Left lung (tissue), 4 donors: ENCODE measurements at regions not wholly inside any gene's neighbourhood (a gene's known extent, or its start where the extent isn't known, plus 50 kb on each side); places are given as distances from the start of the nearest gene placed in this dataset.

Source experiments
- ATAC-seq: fragments of 200-7000 bp; cut with Tn5 transposase; one replicate; pipeline ENCODE4 v1.9.1; 2020; ENCODE audit warnings: moderate library complexity
- DNase-seq, 4 donors: peaks; one replicate each; pipeline ENCODE4 v3.0.0-alpha.2; 2013 to 2020
- H3K27ac ChIP-seq, 2 donors: fragments of 200-600 bp; sonication (generic) in 1 of 2; one replicate each; pipeline versions ENCODE4 v1.5.0 to v1.8.0; 2020 to 2021
- H3K27me3 ChIP-seq, 2 donors: fragments of 200-600 bp; sonication (generic) in 1 of 2; one replicate each; pipeline versions ENCODE4 v1.5.0 to v1.8.0; 2020 to 2021
- H3K36me3 ChIP-seq, 2 donors: fragments of 200-600 bp; sonication (generic) in 1 of 2; one replicate each; pipeline versions ENCODE4 v1.5.0 to v1.8.0; 2020 to 2021
- H3K4me1 ChIP-seq, 2 donors: fragments of 200-600 bp; one replicate each; pipeline ENCODE4 v1.8.0; 2021
- H3K4me3 ChIP-seq, 2 donors: fragments of 200-600 bp; sonication (generic) in 1 of 2; one replicate each; pipeline versions ENCODE4 v1.5.0 to v1.8.0; 2020 to 2021; ENCODE audit warnings: mild to moderate bottlenecking in 1 of 2
- H3K9me3 ChIP-seq, 2 donors: fragments of 200-600 bp; sonication (generic) in 1 of 2; one replicate each; pipeline versions ENCODE4 v1.5.0 to v1.8.0; 2020 to 2021
- intact Hi-C, 2 donors: fragments of 100-400 bp; cut with DNase I; formaldehyde crosslinking; loops; one replicate each; pipeline versions ENCODE4 v1.11.2 to v1.14.2; 2022
- TF ChIP-seq, protein P1 (sequence below), 2 donors: fragments of 200-600 bp; sonication (generic) in 1 of 2; IDR thresholded peaks; one replicate each; pipeline versions ENCODE4 v1.5.0 to v1.8.0; 2021; ENCODE audit warnings: antibody characterized with exemption in 2 of 2
- donor health status: DM: no; HTN: yes; CAD: no.
- donor health status: DM: no; HTN: no; CAD: no.

DNA sequence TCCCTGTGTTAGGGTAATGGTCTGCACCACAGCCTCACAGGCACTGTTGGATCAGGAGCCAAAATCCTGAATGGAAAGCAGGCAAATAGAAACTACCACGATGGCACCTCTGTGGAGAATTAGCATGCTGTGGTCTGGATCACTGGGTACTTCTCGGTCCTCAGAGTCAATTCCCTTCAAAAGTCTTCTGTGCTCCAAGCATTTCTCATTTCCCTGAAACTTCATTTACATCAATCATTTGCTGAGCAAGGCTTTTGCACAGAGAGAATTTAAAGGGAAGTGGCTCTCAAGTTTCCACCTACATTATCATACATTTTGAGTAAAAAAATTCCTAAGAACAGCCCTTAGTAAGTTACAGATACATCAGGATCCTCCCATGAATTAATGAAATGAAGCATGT is 293.9 kb upstream of the NPSR1 start:
- Histone ChIP-seq H3K36me3 (no peaks in the 10 kb centered on the region), H3K27ac (no peak overlapping the region), H3K9me3 (no peaks in the 10 kb centered on the region), H3K4me3 (no peak overlapping the region), H3K27me3 (no peaks in the 10 kb centered on the region), H3K4me1 (no peaks in the 10 kb centered on the region)
- TF ChIP-seq, protein P1, sequence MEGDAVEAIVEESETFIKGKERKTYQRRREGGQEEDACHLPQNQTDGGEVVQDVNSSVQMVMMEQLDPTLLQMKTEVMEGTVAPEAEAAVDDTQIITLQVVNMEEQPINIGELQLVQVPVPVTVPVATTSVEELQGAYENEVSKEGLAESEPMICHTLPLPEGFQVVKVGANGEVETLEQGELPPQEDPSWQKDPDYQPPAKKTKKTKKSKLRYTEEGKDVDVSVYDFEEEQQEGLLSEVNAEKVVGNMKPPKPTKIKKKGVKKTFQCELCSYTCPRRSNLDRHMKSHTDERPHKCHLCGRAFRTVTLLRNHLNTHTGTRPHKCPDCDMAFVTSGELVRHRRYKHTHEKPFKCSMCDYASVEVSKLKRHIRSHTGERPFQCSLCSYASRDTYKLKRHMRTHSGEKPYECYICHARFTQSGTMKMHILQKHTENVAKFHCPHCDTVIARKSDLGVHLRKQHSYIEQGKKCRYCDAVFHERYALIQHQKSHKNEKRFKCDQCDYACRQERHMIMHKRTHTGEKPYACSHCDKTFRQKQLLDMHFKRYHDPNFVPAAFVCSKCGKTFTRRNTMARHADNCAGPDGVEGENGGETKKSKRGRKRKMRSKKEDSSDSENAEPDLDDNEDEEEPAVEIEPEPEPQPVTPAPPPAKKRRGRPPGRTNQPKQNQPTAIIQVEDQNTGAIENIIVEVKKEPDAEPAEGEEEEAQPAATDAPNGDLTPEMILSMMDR (IDR thresholded peaks at IDR 0.05): no peak
- DNase-seq: no peak
- no peak for ATAC-seq
- intact Hi-C loops: no loop called here

DNA sequence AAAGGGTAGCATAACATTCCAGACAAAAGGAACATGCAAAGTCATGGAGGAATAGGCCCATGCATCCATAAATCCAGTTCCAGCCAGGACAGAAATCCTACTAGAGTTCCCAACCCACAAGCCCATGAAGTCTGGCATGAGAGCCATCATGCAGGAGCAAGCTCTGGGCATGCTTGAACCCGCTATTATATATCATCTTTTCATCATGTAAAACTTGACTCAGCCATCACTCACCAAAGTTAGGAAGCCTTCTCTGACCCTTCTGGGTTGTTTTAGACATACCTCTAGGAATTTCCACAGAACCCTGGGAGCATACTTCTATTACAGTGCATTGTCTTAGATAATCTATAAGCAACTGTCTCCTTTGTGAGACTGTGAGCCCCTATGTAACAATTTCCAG is 293.0 kb upstream of the NPSR1 start:
- ATAC-seq (no peak), DNase-seq (no peak)
- no peaks in the 10 kb centered on the region for H3K27me3 ChIP-seq
- intact Hi-C loops: no loop called here
- H3K4me1 ChIP-seq: no peaks in the 10 kb centered on the region
- H3K36me3 ChIP-seq: no peaks in the 10 kb centered on the region
- H3K27ac ChIP-seq: no peak overlapping the region
- TF ChIP-seq, protein P1 (IDR thresholded peaks at IDR 0.05): no peak
- no peaks in the 10 kb centered on the region for H3K9me3 ChIP-seq
- H3K4me3 ChIP-seq: no peak overlapping the region

DNA sequence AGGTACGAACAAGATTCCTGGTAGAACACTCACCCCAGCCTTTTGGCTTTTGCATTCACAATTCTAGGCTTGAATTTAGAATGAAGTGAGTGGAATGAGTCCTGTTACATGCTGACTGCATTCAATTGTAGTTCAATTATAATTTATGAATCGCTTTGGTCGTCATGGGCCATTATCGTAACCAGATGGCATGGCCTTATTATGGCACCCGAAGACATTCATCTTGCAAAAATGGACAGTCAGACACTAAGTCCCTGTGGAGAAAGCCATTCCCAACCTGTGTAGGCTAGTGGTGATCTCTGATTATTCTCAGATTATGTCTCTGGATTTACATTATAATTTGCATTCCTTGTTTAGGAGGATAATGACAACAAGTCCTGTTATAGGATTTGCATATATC is 292.4 kb upstream of the NPSR1 start:
- no peaks in the 10 kb centered on the region for H3K4me1 ChIP-seq
- no peak overlapping the region for H3K27ac ChIP-seq
- intact Hi-C loops: no loop called here
- H3K9me3 ChIP-seq: no peaks in the 10 kb centered on the region
- no peak for DNase-seq
- no peak overlapping the region for H3K4me3 ChIP-seq
- ATAC-seq: no peak
- H3K27me3 ChIP-seq: no peaks in the 10 kb centered on the region
- H3K36me3 ChIP-seq: no peaks in the 10 kb centered on the region
- TF ChIP-seq, protein P1 (IDR thresholded peaks at IDR 0.05): no peak

DNA sequence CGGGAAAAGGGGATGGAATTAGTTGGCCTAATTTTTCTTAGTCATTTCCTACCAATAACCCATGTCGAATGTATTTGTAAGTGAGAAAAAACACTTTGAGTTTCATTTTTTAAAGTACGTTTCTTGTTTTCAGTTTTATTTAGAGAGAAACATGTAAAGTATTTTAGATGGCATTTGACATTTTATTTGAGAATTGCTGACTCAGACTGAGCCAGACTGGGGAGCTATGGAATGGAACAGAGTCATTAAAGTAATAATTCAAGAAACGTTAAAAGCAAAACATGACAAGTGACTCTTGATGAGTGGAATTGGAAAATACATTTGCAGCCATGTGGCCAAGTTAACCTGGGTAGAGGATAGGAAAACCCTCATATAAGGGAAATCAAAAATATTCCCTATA is 286.1 kb upstream of the NPSR1 start:
- intact Hi-C loops: no loop called here
- ATAC-seq (no peak), DNase-seq (no peak)
- TF ChIP-seq, protein P1 (IDR thresholded peaks at IDR 0.05): no peak
- Histone ChIP-seq H3K4me3 (no peak overlapping the region), H3K27ac (no peak overlapping the region), H3K9me3 (no peaks in the 10 kb centered on the region), H3K4me1 (no peaks in the 10 kb centered on the region), H3K36me3 (no peaks in the 10 kb centered on the region), H3K27me3 (no peaks in the 10 kb centered on the region)

DNA sequence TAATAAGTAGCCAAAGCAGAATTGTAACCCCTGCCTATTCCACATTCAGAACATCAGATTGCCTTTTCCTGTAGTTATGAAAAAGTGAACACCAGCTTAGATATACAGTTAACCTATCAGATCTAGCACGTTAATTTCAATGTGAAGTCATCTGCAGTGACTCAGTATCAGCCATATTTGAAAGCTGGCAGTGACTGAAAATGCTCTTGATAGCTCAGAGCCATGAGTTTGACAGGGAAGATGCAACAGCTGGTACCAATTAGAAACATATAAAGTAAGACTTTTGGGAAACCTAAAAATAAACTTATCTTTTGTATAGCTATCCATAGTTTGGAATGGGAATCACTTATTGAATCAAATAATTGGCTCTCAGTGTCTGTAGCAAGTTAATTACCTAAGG is 284.1 kb upstream of the NPSR1 start:
- Histone ChIP-seq H3K9me3 (peaks cover 0 to 2% of the 10 kb centered on the region in 2 donors), H3K4me1 (no peaks in the 10 kb centered on the region), H3K4me3 (no peak overlapping the region), H3K27me3 (no peaks in the 10 kb centered on the region), H3K36me3 (no peaks in the 10 kb centered on the region), H3K27ac (no peak overlapping the region)
- ATAC-seq (no peak), DNase-seq (no peak)
- TF ChIP-seq, protein P1 (IDR thresholded peaks at IDR 0.05): no peak
- intact Hi-C loops: no loop called here
